IMR-90 (cell line): ENCODE measurements at regions not wholly inside any gene's neighbourhood (a gene's known extent, or its start where the extent isn't known, plus 50 kb on each side); places are given as distances from the start of the nearest gene placed in this dataset.

Experiments
- ATAC-seq: fragments of 200-7000 bp; cut with Tn5 transposase; 2 replicates; pipeline ENCODE4 v1.9.1; 2020; ENCODE audit warnings: low read depth, mild to moderate bottlenecking, moderate library complexity
- BruUV-seq: library from RNA; stranded (reverse); fragments of 400-500 nt; replicated peaks from 2 replicates; lab custom pipeline; 2021; lab: Mats Ljungman, UMichigan
- CTCF ChIA-PET: fragments of 300-600 bp; formaldehyde crosslinking; extraction: SDS; loops from one replicate; lab custom pipeline; 2021; ENCODE audit warnings: antibody characterized with exemption; lab: Yijun Ruan, JAX
- POLR2A ChIA-PET: fragments of 300-600 bp; sonication (Branson Sonifier 250); formaldehyde crosslinking; loops from one replicate; lab custom pipeline; 2022; ENCODE audit warnings: antibody characterized with exemption; ENCODE audit not compliant: unreplicated experiment; lab: Charles Lee
- DNase-seq: peaks from one replicate; pipeline ENCODE4 v3.0.0; 2013
- H2AFZ ChIP-seq: replicated peaks from 2 replicates; pipeline ENCODE3; 2013; ENCODE audit warnings: low read length, mild to moderate bottlenecking; ENCODE audit not compliant: poor library complexity
- H2AK5ac ChIP-seq: 2 replicates; pipeline ENCODE4 v1.6.1; 2013; ENCODE audit warnings: low read depth, low read length, inconsistent platforms
- H2AK9ac ChIP-seq: replicated peaks from 2 replicates; pipeline ENCODE3; 2013; ENCODE audit warnings: mild to moderate bottlenecking, low read depth, low read length, moderate library complexity; ENCODE audit not compliant: poor library complexity
- H2BK120ac ChIP-seq: 2 replicates; pipeline ENCODE4 v1.6.1; 2013; ENCODE audit warnings: low read depth, low read length, inconsistent platforms
- H2BK15ac ChIP-seq: 3 replicates; pipeline ENCODE4 v1.6.1; 2013; ENCODE audit warnings: low read depth, low read length, inconsistent platforms
- H2BK20ac ChIP-seq: 2 replicates; pipeline ENCODE4 v1.6.1; 2013; ENCODE audit warnings: low read depth, mild to moderate bottlenecking, inconsistent platforms, low read length, moderate library complexity
- H2BK5ac ChIP-seq: 2 replicates; pipeline ENCODE4 v1.6.1; 2013; ENCODE audit warnings: mild to moderate bottlenecking, low read depth, low read length, inconsistent platforms; ENCODE audit not compliant: poor library complexity, severe bottlenecking
- H3K14ac ChIP-seq: replicated peaks from 2 replicates; pipeline ENCODE4 v1.6.1; 2013; ENCODE audit warnings: low read depth, low read length, inconsistent platforms
- H3K18ac ChIP-seq: 2 replicates; pipeline ENCODE4 v1.6.1; 2013; ENCODE audit warnings: low read depth, low read length, control low read depth
- H3K23ac ChIP-seq: 2 replicates; pipeline ENCODE4 v1.6.1; 2013; ENCODE audit warnings: low read depth, low read length, inconsistent platforms
- H3K27ac ChIP-seq: 2 replicates; pipeline ENCODE4 v1.5.1; 2013; ENCODE audit warnings: mild to moderate bottlenecking, control low read depth, low read length; ENCODE audit not compliant: insufficient read depth
- H3K27me3 ChIP-seq: 2 replicates; pipeline ENCODE4 v1.6.1; 2013; ENCODE audit warnings: low read length; ENCODE audit not compliant: control insufficient read depth, insufficient read depth
- H3K36me3 ChIP-seq: 2 replicates; pipeline ENCODE4 v1.6.1; 2013; ENCODE audit warnings: low read length, mixed read lengths; ENCODE audit not compliant: control insufficient read depth, insufficient read depth
- H3K4ac ChIP-seq: 2 replicates; pipeline ENCODE4 v1.6.1; 2013; ENCODE audit warnings: low read depth, low read length, inconsistent platforms
- H3K4me1 ChIP-seq: 2 replicates; pipeline ENCODE4 v1.6.1; 2013; ENCODE audit warnings: low read length, mixed read lengths; ENCODE audit not compliant: control insufficient read depth, insufficient read depth
- H3K4me2 ChIP-seq: 2 replicates; pipeline ENCODE4 v1.6.1; 2013; ENCODE audit warnings: low read depth, mild to moderate bottlenecking, control low read depth, low read length, moderate library complexity
- H3K4me3 ChIP-seq: 2 replicates; pipeline ENCODE4 v1.5.1; 2013; ENCODE audit warnings: low read depth, mild to moderate bottlenecking, control low read depth, low read length, moderate library complexity; ENCODE audit not compliant: insufficient read depth
- H3K56ac ChIP-seq: 2 replicates; pipeline ENCODE4 v1.6.1; 2013; ENCODE audit warnings: low read length, inconsistent platforms; ENCODE audit not compliant: insufficient read depth; ENCODE audit errors: extremely low read depth
- H3K79me1 ChIP-seq, 2 experiments: 2 replicates each; pipeline ENCODE4 v1.6.1; 2013; ENCODE audit warnings: low read length in 2 of 2, inconsistent platforms in 1 of 2, low read depth in 1 of 2
- H3K9ac ChIP-seq: 2 replicates; pipeline ENCODE4 v1.6.1; 2013; ENCODE audit warnings: low read depth, low read length, control low read depth
- H3K9me1 ChIP-seq: 2 replicates; pipeline ENCODE4 v1.6.1; 2013; ENCODE audit warnings: low read length, inconsistent platforms; ENCODE audit not compliant: insufficient read depth
- H3K9me3 ChIP-seq: 2 replicates; pipeline ENCODE4 v1.6.1; 2013; ENCODE audit warnings: low read length; ENCODE audit not compliant: control insufficient read depth, insufficient read depth
- H4K20me1 ChIP-seq: 2 replicates; pipeline ENCODE4 v1.6.1; 2013; ENCODE audit warnings: low read length, inconsistent platforms; ENCODE audit not compliant: insufficient read depth
- H4K5ac ChIP-seq: 2 replicates; pipeline ENCODE4 v1.6.1; 2013; ENCODE audit warnings: mild to moderate bottlenecking, low read depth, low read length, control low read depth
- H4K8ac ChIP-seq, 2 experiments: 2 replicates each; pipeline ENCODE4 v1.6.1; 2013; ENCODE audit warnings: low read depth in 2 of 2, low read length in 2 of 2, control low read depth in 1 of 2, inconsistent platforms in 1 of 2
- H4K91ac ChIP-seq: 2 replicates; pipeline ENCODE4 v1.6.1; 2013; ENCODE audit warnings: low read depth, low read length, inconsistent platforms; ENCODE audit not compliant: insufficient read depth
- BHLHE40 ChIP-seq: fragments of 150-350 bp; IDR thresholded peaks from 2 replicates; pipeline ENCODE4 v1.6.1; 2016; ENCODE audit warnings: mild to moderate bottlenecking, low read depth, low read length
- CEBPB ChIP-seq: IDR thresholded peaks from 2 replicates; pipeline ENCODE4 v1.6.1; 2012; ENCODE audit warnings: low read depth, low read length, improper control_type of control experiment
- MAFK ChIP-seq: IDR thresholded peaks from 2 replicates; pipeline ENCODE4 v1.6.1; 2012; ENCODE audit warnings: low read depth, low read length, improper control_type of control experiment
- MXI1 ChIP-seq: IDR thresholded peaks from 2 replicates; pipeline ENCODE4 v1.6.1; 2012; ENCODE audit warnings: low read depth, mild to moderate bottlenecking, low read length, moderate library complexity, borderline replicate concordance
- NFE2L2 ChIP-seq: fragments of 150-350 bp; IDR thresholded peaks from 2 replicates; pipeline ENCODE4 v1.6.1; 2016; ENCODE audit warnings: low read depth, mild to moderate bottlenecking, low read length
- RAD21 ChIP-seq: IDR thresholded peaks from 2 replicates; pipeline ENCODE4 v1.6.1; 2012; ENCODE audit warnings: low read length, improper control_type of control experiment
- RFX5 ChIP-seq: IDR thresholded peaks from 2 replicates; pipeline ENCODE4 v1.8.0; 2012; ENCODE audit warnings: low read depth, mild to moderate bottlenecking, low read length, moderate library complexity
- SMC3 ChIP-seq: fragments of 150-350 bp; IDR thresholded peaks from 2 replicates; pipeline ENCODE4 v1.6.1; 2016; ENCODE audit warnings: low read depth, mild to moderate bottlenecking, antibody characterized with exemption, low read length, moderate library complexity
- WGBS, 2 experiments: methylation state at CpG; one replicate each; pipeline versions ENCODE4 v1.1.5 to v1.1.7; 2013; ENCODE audit warnings: missing lambda C conversion rate in 2 of 2; ENCODE audit not compliant: insufficient read length in 1 of 2; ENCODE audit errors: extremely low coverage in 2 of 2; 5-methylcytosine and 5-hydroxymethylcytosine counted together
- dilution Hi-C: fragments of 300-500 bp; cut with HindIII; formaldehyde crosslinking; loops from one replicate; pipeline ENCODE4 v1.14.3; 2018; ENCODE audit warnings: low sequenced_read_pairs; ENCODE audit not compliant: unreplicated experiment
- in situ Hi-C: fragments of 300-500 bp; cut with MboI; formaldehyde crosslinking; loops from 3 replicates; pipeline ENCODE4 v1.14.3; 2019; ENCODE audit warnings: low sequenced_read_pairs, inconsistent platforms, mixed read lengths
- intact Hi-C: fragments of 100-400 bp; cut with micrococcal nuclease; formaldehyde crosslinking; loops from 2 replicates; pipeline ENCODE4 v1.10.0; 2022
- TF ChIP-seq, protein P1 (sequence below): conservative IDR thresholded peaks from 2 replicates; pipeline ENCODE4 v1.5.1; 2012; ENCODE audit warnings: mild to moderate bottlenecking, low read depth, low read length, improper control_type of control experiment
- TF ChIP-seq, protein P2 (sequence below): fragments of 150-350 bp; IDR thresholded peaks from 2 replicates; pipeline ENCODE4 v1.6.1; 2016; ENCODE audit warnings: low read depth, mild to moderate bottlenecking, low read length, moderate library complexity, borderline replicate concordance

GRCh38 chr3:1955750-1956149, 142.9 kb upstream of the CNTN4 start:
- H2AFZ ChIP-seq, result no peak overlapping the region
- H3K79me1 ChIP-seq, result no peaks in the 10 kb centered on the region
- intact Hi-C loops (no loop called here), dilution Hi-C loops (no loop called here), in situ Hi-C loops (no loop called here)
- H3K23ac ChIP-seq, result no peak overlapping the region
- H3K14ac ChIP-seq, result no peak overlapping the region
- H3K4me2 ChIP-seq, result no peak overlapping the region
- H4K5ac ChIP-seq, result no peak overlapping the region
- H3K9me1 ChIP-seq, result no peaks in the 10 kb centered on the region
- no peak overlapping the region for H3K9ac ChIP-seq
- H4K91ac ChIP-seq, result no peak overlapping the region
- no peak overlapping the region for H2BK15ac ChIP-seq
- no peaks in the 10 kb centered on the region for H3K36me3 ChIP-seq
- no peak overlapping the region for H2BK5ac ChIP-seq
- H3K18ac ChIP-seq, result no peak overlapping the region
- H3K27me3 ChIP-seq, result no peaks in the 10 kb centered on the region
- H3K4ac ChIP-seq, result no peak overlapping the region
- H3K56ac ChIP-seq, result no peak overlapping the region
- H3K9me3 ChIP-seq, result peaks cover 8% of the 10 kb centered on the region
- no peak overlapping the region for H2BK120ac ChIP-seq
- H2AK5ac ChIP-seq, result no peak overlapping the region
- DNase-seq (no peak), ATAC-seq (no peak)
- H2BK20ac ChIP-seq, result no peak overlapping the region
- H4K20me1 ChIP-seq, result no peaks in the 10 kb centered on the region
- TF ChIP-seq NFE2L2, result no peak
- TF ChIP-seq, protein P1, sequence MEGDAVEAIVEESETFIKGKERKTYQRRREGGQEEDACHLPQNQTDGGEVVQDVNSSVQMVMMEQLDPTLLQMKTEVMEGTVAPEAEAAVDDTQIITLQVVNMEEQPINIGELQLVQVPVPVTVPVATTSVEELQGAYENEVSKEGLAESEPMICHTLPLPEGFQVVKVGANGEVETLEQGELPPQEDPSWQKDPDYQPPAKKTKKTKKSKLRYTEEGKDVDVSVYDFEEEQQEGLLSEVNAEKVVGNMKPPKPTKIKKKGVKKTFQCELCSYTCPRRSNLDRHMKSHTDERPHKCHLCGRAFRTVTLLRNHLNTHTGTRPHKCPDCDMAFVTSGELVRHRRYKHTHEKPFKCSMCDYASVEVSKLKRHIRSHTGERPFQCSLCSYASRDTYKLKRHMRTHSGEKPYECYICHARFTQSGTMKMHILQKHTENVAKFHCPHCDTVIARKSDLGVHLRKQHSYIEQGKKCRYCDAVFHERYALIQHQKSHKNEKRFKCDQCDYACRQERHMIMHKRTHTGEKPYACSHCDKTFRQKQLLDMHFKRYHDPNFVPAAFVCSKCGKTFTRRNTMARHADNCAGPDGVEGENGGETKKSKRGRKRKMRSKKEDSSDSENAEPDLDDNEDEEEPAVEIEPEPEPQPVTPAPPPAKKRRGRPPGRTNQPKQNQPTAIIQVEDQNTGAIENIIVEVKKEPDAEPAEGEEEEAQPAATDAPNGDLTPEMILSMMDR, result no peak
- no peak for TF ChIP-seq RAD21
- no peak for TF ChIP-seq MAFK
- TF ChIP-seq MXI1, result no peak
- no peak for TF ChIP-seq BHLHE40
- TF ChIP-seq, protein P2, sequence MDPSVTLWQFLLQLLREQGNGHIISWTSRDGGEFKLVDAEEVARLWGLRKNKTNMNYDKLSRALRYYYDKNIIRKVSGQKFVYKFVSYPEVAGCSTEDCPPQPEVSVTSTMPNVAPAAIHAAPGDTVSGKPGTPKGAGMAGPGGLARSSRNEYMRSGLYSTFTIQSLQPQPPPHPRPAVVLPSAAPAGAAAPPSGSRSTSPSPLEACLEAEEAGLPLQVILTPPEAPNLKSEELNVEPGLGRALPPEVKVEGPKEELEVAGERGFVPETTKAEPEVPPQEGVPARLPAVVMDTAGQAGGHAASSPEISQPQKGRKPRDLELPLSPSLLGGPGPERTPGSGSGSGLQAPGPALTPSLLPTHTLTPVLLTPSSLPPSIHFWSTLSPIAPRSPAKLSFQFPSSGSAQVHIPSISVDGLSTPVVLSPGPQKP, result no peak
- TF ChIP-seq CEBPB, result no peak
- TF ChIP-seq SMC3, result no peak
- TF ChIP-seq RFX5, result no peak
- ChIA-PET CTCF (no interaction called here), POLR2A (no interaction called here)
- no peak overlapping the region for H3K4me3 ChIP-seq
- no peak overlapping the region for H2AK9ac ChIP-seq
- no CpG with 5 or more reads among the region's 3 CpGs for WGBS, 2 experiments
- no peak overlapping the region for H3K27ac ChIP-seq
- H4K8ac ChIP-seq, result no peak overlapping the region
- BruUV-seq, result no TSS peak
- H3K4me1 ChIP-seq, result no peaks in the 10 kb centered on the region
